GM11168 (cell line): ENCODE measurements at regions not wholly inside any gene's neighbourhood (a gene's known extent, or its start where the extent isn't known, plus 50 kb on each side); places are given as distances from the start of the nearest gene placed in this dataset.

ENCODE experiments used
- in situ Hi-C: fragments of 300-500 bp; cut with MboI; formaldehyde crosslinking; loops from one replicate; pipeline ENCODE4 v1.12.0; 2022; ENCODE audit warnings: low sequenced_read_pairs; ENCODE audit not compliant: unreplicated experiment

- in situ Hi-C loops, result no loop called here
Observed at GRCh38 chr4:14769993-14770392, 232.3 kb upstream of the CPEB2 start.

GRCh38 chr4:14771094-14771493 is 231.2 kb upstream of the CPEB2 start:
- in situ Hi-C loops, result no loop called here

DNA sequence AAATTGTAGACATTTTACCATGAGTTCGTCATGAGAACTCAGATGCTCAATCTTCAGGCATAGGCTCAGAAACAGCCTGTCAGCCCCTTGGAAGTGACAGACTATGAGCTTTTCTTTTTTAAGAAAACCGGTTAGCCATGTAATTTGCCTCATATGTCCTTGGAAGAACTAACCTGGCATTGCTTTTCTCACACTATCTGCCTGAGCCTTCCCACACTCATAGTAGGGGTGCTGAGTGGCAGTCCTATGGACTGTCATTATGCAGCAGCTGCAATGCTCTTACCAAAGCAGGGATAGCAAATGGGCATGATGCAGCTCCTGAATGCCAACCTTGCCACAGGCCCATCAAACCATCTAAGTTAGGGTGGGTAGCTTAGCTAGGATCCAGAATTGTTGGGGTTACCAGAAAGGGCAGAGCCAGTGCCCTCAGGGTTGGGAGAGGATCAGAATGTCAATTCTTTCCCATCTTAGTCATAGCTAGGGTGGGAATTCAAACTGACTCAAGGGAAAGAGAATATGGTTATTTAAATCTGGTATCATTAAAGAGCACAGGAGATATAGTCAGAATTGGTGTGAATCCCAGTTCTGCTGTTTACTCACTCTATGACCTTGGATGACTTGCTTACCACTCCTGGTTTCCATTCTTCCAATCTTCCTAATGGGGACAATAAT is 230.6 kb upstream of the CPEB2 start:
- in situ Hi-C loops, result no loop called here

GRCh38 chr4:14772388-14772787 is 229.9 kb upstream of the CPEB2 start:
- in situ Hi-C loops, result no loop called here

GRCh38 chr4:14783011-14783877 is 219.0 kb upstream of the CPEB2 start:
- in situ Hi-C loops, result no loop called here

DNA sequence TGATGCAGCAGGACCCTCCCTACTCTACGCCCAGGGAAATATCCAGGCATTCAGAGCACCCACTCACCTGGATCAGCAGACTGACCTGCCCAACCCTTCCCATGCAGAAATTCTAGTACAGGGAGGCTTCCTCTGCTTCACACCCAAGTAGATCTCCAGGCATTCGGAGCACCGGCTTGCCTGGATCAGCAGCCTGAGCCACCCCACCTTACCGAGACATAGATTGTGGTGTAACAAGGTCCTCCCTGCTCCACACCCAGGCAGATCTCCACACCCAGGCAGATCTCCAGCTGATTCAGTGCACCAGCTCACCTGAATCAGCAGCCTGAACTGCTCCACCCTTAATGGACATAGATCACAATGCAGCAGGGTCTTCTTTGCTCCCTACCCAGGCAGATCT is 215.1 kb upstream of the CPEB2 start:
- in situ Hi-C loops, result no loop called here

DNA sequence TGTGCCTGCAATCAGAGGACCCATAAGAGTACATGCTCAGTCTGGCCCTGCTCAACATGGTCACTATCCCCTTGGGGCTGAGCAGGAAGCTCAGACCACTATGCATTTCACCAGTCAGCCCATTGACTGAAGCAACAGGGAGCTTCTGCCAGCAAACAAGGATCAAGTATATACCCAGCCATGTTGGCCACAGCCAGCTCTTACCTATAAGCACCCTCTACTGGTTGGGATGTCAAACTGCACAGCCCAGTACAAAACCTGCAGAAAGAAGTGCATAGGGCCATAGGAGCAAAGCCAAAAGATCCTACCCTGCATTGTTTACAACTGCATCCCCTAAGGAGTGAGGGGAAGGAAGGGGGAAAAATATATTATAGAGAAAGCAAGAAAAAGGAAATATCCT is 214.4 kb upstream of the CPEB2 start:
- in situ Hi-C loops, result no loop called here

DNA sequence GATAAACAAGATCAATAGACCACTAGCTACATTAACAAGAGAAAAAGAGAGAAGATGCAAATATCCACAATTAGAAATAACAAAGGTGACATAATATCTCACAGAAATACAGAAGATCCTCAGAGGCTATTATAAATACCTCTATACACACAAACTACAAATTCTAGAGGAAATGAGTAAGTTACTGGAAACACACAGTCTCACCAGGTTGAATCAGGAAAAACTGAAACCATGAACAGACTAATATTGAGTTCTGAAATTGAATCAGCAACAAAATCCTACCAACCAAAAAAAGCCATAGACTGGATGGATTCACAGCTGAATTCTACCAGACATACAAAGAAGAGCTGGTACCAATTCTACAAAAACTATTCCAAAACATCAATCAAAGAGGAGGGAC is 211.8 kb upstream of the CPEB2 start:
- in situ Hi-C loops, result no loop called here

DNA sequence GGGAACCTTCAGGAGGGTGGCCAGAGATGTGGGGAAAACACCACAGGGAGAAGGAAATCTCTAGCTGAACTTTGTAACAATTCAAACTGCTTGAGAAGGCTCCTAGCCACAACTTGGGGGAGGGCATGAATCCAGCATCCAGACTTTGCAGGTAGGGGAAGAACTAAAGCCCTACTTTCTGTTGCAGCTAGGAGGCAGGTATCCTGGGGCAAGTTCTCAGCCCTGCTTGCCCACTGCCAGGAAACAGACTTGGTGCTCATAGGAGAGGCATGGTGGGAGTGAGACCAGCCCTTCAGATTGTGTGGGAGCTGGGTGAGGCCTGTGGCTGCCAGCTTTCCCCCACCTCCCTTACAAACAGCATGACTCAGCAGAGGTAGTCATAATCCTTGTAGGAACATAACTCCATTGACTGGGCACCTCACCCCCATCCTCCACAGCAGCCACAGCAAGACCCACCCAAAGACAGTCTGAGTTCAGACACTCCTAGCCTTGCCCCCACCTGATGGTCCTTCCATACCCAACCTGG is 209.5 kb upstream of the CPEB2 start:
- in situ Hi-C loops, result no loop called here

GRCh38 chr4:14800977-14801376 is 201.3 kb upstream of the CPEB2 start:
- in situ Hi-C loops, result no loop called here

- in situ Hi-C loops, result no loop called here
Observed at GRCh38 chr4:14802596-14802995, 199.7 kb upstream of the CPEB2 start.

DNA sequence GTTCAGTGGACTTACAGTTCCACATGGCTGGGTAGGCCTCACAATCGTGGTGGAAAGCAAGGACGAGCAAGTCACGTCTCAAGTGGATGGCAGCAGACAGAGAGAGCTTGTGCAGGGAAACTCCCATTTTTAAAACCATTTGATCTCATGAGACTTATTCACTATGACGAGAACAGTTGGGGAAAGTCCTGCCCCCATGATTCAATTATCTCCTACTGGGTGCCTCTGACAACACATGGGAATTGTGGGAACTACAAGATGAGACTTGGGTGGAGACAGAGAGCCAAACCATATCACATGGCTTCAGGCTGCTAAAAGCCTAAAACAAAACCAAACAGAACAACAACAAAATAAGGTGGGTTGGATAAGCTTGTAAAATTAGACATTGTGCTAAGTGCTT is 194.4 kb upstream of the CPEB2 start:
- in situ Hi-C loops, result no loop called here

DNA sequence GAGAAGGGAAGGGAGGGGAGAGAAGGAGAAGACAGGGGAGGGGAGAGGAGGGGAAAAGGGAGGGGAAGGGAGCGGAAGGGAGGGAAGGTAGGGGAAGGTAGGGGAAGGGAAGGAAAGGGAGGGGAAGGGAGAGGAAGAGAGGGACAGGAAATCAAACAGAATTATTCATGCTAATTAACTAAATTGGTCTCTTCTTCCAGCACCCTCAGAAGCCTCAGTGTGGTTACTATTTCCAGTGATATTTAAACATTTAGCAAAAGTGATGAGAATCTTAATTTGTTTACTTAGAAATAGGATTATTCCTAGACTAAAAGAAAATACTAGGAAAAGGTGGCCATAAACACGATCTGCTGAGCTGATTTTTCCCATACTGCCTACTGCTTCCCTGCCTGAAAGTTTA is 193.1 kb upstream of the CPEB2 start:
- in situ Hi-C loops, result no loop called here

DNA sequence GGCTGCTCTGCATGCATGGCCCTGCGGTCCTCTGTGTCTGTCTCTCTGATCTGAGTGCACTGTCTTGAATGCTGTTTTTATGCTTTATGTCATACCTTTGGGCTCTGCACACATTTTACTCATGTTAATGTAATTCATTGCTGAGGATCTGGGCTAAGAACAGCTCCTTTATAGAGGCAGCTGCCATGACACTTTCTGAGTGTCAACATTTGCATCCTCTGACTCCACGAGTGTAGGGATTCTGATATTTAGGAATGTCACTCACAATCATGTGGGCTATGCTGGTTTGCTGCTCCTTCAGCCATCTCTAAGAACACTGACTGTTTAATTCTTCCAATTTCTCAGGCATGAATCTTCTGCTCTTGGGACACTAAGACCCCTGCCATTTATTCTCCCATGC is 192.2 kb upstream of the CPEB2 start:
- in situ Hi-C loops, result no loop called here

DNA sequence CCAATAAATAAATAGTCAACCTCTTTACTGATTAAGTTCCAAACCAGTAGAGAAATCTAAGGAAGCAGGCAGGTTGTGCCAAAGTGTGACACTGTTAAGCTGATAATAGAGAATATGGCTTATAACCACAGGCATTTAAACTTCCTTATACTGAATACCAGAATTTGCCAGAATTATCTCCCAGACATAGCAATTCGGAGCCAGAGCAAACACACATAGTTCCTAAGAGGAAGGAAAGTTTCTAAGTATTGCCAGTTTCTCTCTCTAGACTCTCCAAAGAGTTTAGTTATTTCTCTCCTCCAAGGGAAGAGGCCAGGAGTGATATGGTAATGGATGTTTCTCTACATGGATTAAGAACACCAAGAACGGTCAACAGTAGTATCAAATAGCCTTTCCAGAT is 191.7 kb upstream of the CPEB2 start:
- in situ Hi-C loops, result no loop called here

GRCh38 chr4:14812101-14812500 is 190.2 kb upstream of the CPEB2 start:
- in situ Hi-C loops, result no loop called here

DNA sequence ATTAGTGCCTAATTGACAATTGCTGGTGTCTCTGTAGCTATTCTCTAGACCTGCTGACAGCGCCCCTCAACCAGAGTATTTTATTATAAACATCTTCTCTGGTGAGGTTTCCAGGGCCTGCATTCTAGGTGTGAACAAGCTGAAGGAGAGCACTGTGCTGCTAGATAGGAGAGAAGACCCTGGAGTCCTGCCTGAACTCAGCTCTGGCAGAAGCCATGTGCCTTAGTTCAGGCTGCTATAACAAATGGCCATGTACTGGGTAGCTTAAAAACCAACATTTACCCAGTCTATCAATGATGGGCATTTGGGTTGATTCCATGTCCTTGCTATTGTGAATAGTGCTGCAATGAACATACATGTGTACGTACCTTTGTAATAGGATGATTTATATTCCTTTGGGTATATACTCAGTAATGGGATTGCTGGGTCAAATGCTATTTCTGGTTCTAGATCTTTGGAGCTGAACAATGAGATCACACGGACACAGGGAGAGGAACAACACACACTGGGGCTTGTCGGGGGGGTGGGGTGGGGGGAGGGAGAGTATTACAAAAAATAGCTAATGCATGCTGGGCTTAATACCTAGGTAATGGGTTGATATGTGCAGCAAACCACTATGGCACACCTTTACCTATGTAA is 185.5 kb upstream of the CPEB2 start:
- in situ Hi-C loops, result no loop called here

- in situ Hi-C loops, result no loop called here
Observed at GRCh38 chr4:14824189-14824588, 178.1 kb upstream of the CPEB2 start.

DNA sequence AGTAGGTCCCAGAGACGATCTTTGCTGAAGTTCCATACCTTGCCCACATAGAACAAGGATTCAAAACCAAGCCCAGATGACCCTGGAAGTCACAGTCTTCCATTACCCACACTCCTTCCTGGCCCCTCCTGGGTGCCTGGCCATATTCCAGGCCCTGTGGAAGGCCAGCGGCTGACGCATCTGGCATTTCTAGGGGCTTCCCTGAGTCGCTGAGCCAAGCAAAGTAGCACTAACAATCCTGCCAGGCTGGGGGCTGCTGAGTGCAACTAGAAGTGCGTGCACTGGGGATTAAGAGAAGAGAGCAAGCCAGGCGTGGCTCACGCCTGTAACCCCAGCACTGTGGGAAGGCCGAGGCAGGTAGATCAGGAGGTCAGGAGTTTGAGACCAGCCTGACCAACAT is 175.2 kb upstream of the CPEB2 start:
- in situ Hi-C loops, result no loop called here

DNA sequence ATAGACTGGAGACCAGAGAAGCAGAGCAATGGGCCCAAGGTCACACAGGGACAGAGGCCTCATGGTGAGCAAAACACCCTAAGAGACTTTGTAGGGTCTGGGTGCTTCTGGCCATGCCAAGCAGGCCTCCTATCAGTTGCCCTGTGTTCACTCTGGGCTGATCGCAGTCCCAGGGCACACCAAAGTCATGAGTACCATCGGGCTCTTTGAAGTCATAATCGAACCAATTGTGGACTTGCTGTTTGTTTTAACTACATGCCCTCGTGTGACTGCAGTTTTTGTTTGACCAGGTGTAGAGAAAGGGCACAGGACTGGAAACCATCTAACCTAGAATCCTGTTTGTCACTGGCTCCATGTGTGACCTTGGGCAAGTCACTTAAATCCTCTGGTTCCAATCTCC is 172.5 kb upstream of the CPEB2 start:
- in situ Hi-C loops, result no loop called here

- in situ Hi-C loops, result no loop called here
Observed at GRCh38 chr4:14831416-14831815, 170.9 kb upstream of the CPEB2 start.
